Upper lobe of left lung (tissue), 4 donors: ENCODE measurements at regions not wholly inside any gene's neighbourhood (a gene's known extent, or its start where the extent isn't known, plus 50 kb on each side); places are given as distances from the start of the nearest gene placed in this dataset.

Experiments
- POLR2A ChIP-seq, 4 donors: fragments of 450-650 bp; IDR thresholded peaks; one replicate each; pipeline ENCODE4 v1.5.1; 2016 to 2017; ENCODE audit warnings: antibody characterized with exemption in 4 of 4, mild to moderate bottlenecking in 2 of 4
- POLR2AphosphoS5 ChIP-seq, 2 donors: sonication (generic); formaldehyde crosslinking; IDR thresholded peaks; one replicate each; pipeline ENCODE4 v1.5.1; 2017; ENCODE audit warnings: antibody characterized with exemption in 2 of 2
- TF ChIP-seq, protein P1 (sequence below), 6 experiments: fragments of 450-650 bp in 4 of 6; fragments of 200-600 bp in 2 of 6; sonication (generic) in 2 of 6; IDR thresholded peaks; one replicate each; pipeline ENCODE4 v1.5.1; 2016 to 2019; ENCODE audit warnings: antibody characterized with exemption in 6 of 6

DNA sequence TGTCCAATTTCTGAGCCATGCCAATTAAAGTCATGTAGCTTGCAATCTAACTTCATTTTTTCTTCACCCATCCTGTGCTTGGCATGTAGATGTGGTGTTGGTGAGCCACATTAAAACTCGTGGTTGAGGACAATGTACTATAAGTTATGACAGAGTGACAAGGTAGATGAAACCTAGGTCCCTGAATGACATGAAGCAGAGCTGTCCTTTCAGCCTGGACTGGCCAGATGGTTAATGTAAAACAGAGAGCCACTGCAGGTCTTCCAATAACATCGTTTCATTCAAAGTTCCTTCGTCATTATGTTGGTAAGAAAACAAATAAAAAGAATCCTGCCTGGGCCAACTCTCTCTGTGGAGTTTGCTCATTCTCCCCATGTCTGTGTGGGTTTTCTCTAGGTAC lies 856.5 kb upstream of the SEMA6A start:
- no peak for TF ChIP-seq POLR2AphosphoS5 (IDR thresholded peaks at IDR 0.05)
- TF ChIP-seq, protein P1, sequence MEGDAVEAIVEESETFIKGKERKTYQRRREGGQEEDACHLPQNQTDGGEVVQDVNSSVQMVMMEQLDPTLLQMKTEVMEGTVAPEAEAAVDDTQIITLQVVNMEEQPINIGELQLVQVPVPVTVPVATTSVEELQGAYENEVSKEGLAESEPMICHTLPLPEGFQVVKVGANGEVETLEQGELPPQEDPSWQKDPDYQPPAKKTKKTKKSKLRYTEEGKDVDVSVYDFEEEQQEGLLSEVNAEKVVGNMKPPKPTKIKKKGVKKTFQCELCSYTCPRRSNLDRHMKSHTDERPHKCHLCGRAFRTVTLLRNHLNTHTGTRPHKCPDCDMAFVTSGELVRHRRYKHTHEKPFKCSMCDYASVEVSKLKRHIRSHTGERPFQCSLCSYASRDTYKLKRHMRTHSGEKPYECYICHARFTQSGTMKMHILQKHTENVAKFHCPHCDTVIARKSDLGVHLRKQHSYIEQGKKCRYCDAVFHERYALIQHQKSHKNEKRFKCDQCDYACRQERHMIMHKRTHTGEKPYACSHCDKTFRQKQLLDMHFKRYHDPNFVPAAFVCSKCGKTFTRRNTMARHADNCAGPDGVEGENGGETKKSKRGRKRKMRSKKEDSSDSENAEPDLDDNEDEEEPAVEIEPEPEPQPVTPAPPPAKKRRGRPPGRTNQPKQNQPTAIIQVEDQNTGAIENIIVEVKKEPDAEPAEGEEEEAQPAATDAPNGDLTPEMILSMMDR (IDR thresholded peaks at IDR 0.05) = no peak
- TF ChIP-seq POLR2A (IDR thresholded peaks at IDR 0.05) = no peak
